Fibroblast of the aortic adventitia (primary cell): ENCODE measurements at regions not wholly inside any gene's neighbourhood (a gene's known extent, or its start where the extent isn't known, plus 50 kb on each side); places are given as distances from the start of the nearest gene placed in this dataset.

Source experiments
- DNase-seq: peaks from one replicate; pipeline ENCODE4 v3.0.0-alpha.2; 2010; ENCODE audit warnings: low read depth
- H3K4me3 ChIP-seq: 2 replicates; pipeline ENCODE4 v1.5.1; 2011; ENCODE audit warnings: low read depth, mild to moderate bottlenecking, control low read depth, low read length, moderate library complexity
- CTCF ChIP-seq: IDR thresholded peaks from 2 replicates; pipeline ENCODE4 v1.5.1; 2011; ENCODE audit warnings: mild to moderate bottlenecking, low read length, control low read depth, inconsistent platforms; ENCODE audit not compliant: insufficient read depth

GRCh38 chr2:177029501-177029900 is 183.1 kb upstream of the HNRNPA3 start:
- no peak for TF ChIP-seq CTCF
- H3K4me3 ChIP-seq = no peak overlapping the region
- no peak for DNase-seq

DNA sequence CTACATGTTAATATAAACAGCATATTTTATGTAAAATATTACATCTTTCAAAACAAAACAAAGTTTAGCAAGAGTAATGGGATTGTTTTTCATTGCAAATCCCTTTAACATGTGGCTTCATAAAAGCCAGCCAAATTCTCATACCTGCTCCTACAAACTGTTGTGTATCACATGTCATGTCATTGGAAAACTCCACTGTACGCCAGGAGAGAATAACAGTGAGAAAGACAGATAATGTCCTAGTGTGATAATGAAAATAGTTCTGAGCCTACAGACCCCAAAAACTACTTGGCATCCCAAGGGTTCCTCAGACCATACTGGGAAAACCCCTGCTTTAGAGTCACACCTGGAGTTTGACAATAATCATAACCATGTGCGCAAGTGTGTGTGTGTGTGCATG is 182.7 kb upstream of the HNRNPA3 start:
- no peak for TF ChIP-seq CTCF
- H3K4me3 ChIP-seq = no peak overlapping the region
- no peak for DNase-seq

DNA sequence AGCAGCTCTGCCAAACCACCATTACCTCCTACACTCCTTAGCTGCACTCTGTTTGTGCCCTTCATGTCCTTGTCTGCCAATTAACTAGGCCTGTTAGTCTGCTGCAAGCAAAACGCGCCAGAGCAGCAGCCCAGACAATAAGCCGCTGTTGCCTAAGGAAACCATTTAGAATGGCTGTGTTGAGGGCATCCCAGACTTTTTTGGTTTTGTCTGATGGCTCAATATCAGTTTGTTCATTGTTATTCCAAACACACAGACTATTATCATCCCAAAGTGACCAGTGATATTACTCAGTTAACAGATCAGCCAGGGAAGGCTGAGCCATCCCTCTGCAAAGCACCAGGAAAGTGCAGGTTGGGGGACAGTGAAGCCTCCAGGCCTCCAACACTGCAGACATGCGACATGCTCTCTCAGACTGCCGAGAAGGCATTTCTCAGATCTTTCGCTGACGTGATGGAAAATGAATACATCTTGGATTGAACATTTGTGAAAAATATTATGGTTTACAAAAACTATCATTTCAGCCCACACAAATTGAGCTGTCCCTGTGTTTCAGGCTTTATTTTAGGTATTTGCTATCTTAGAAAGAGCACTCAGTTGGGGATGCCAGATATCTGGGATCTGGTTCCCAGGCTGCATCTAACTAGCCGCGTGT is 182.0 kb upstream of the HNRNPA3 start:
- DNase-seq = no peak
- no peak for TF ChIP-seq CTCF
- H3K4me3 ChIP-seq = no peak overlapping the region

GRCh38 chr2:177031438-177032180 is 181.0 kb upstream of the HNRNPA3 start:
- no peak for DNase-seq
- TF ChIP-seq CTCF = no peak
- H3K4me3 ChIP-seq = no peak overlapping the region

- no peak for DNase-seq
- H3K4me3 ChIP-seq = no peak overlapping the region
- no peak for TF ChIP-seq CTCF
These were observed 175.8 kb upstream of the HNRNPA3 start for GRCh38 chr2:177036747-177037146.

- no peak overlapping the region for H3K4me3 ChIP-seq
- TF ChIP-seq CTCF = no peak
These were observed 175.0 kb upstream of the HNRNPA3 start for GRCh38 chr2:177037569-177037968.

More at GRCh38 chr2:177037569-177037968, 175.0 kb upstream of the HNRNPA3 start:
- DNase-seq = no peak
